ENCODE measurements at regions not wholly inside any gene's neighbourhood (a gene's known extent, or its start where the extent isn't known, plus 50 kb on each side); places are given as distances from the start of the nearest gene placed in this dataset.

DNA sequence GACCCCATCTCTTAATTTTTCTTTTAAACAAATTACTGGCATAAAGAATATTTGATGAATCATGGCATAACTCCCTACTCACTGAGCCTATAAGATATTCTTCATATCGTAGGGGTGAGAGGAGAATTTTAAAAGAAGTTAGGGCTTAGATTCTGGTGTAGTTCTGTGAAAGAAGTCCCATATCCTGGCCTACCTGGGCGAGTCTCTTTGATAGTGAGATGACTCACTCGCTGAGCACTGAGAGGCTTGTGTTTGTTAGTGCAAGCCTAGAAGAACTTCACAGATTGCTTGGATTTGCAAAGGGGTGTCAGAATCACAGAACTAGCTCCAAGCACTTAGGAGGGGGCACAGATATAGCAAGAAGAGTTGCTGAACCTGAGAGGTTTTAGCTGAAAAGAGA lies 133.8 kb upstream of the TMC3 start:
- TF ChIP-seq, protein P1, sequence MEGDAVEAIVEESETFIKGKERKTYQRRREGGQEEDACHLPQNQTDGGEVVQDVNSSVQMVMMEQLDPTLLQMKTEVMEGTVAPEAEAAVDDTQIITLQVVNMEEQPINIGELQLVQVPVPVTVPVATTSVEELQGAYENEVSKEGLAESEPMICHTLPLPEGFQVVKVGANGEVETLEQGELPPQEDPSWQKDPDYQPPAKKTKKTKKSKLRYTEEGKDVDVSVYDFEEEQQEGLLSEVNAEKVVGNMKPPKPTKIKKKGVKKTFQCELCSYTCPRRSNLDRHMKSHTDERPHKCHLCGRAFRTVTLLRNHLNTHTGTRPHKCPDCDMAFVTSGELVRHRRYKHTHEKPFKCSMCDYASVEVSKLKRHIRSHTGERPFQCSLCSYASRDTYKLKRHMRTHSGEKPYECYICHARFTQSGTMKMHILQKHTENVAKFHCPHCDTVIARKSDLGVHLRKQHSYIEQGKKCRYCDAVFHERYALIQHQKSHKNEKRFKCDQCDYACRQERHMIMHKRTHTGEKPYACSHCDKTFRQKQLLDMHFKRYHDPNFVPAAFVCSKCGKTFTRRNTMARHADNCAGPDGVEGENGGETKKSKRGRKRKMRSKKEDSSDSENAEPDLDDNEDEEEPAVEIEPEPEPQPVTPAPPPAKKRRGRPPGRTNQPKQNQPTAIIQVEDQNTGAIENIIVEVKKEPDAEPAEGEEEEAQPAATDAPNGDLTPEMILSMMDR (IDR thresholded peaks at IDR 0.05), result no peak
- no peak for TF ChIP-seq POLR2A (IDR thresholded peaks at IDR 0.05)
- TF ChIP-seq EP300 (IDR thresholded peaks at IDR 0.05), result no peak
